HEK293 (cell line): ENCODE measurements at regions not wholly inside any gene's neighbourhood (a gene's known extent, or its start where the extent isn't known, plus 50 kb on each side); places are given as distances from the start of the nearest gene placed in this dataset.
A peak's percentile ranks its signal among the peaks of the same experiment; 100 is the strongest.

Source experiments
- CTCF ChIA-PET: fragments of 350-600 bp; formaldehyde crosslinking; extraction: SDS; loops from one replicate; lab custom pipeline; 2021; ENCODE audit warnings: antibody characterized with exemption; lab: Yijun Ruan, JAX
- POLR2A ChIA-PET: fragments of 300-600 bp; formaldehyde crosslinking; extraction: SDS; loops from one replicate; lab custom pipeline; 2020; ENCODE audit warnings: antibody characterized with exemption, inconsistent platforms; lab: Yijun Ruan, JAX
- H3K27ac ChIP-seq: fragments of 200-500 bp; sonication (Bioruptor generic); 2 replicates; pipeline ENCODE4 v1.5.1; 2014; ENCODE audit warnings: low read depth, low read length, control low read depth, inconsistent platforms; ENCODE audit errors: extremely low read depth
- H3K36me3 ChIP-seq, 2 experiments: fragments of 200-500 bp in 1 of 2; sonication (Bioruptor generic) in 1 of 2; 1 replicate in 1 of 2; 2 replicates in 1 of 2; pipeline ENCODE4 v1.5.1; 2014 to 2017; ENCODE audit warnings: inconsistent platforms in 2 of 2, low read length in 2 of 2; ENCODE audit not compliant: control insufficient read depth in 2 of 2, insufficient read depth in 1 of 2
- H3K4me1 ChIP-seq: fragments of 200-500 bp; sonication (Bioruptor generic); 2 replicates; pipeline ENCODE4 v1.5.1; 2014; ENCODE audit warnings: mild to moderate bottlenecking, low read length, inconsistent platforms; ENCODE audit not compliant: control insufficient read depth, insufficient read depth
- H3K4me3 ChIP-seq: 2 replicates; pipeline ENCODE4 v1.5.1; 2011; ENCODE audit warnings: low read depth, mild to moderate bottlenecking, control low read depth, low read length, moderate library complexity
- H3K9me3 ChIP-seq: fragments of 200-500 bp; sonication (Bioruptor generic); 2 replicates; pipeline ENCODE4 v1.5.1; 2014; ENCODE audit warnings: low read depth, low read length, inconsistent platforms; ENCODE audit not compliant: control insufficient read depth, insufficient read depth
- ATF2 ChIP-seq: fragments of 450-650 bp; formaldehyde crosslinking; IDR thresholded peaks from 2 replicates; pipeline ENCODE4 v1.5.1; 2016; ENCODE audit warnings: missing biosample characterization, missing genetic modification characterization, low read depth
- CTCF ChIP-seq: fragments of 450-650 bp; formaldehyde crosslinking; IDR thresholded peaks from 2 replicates; pipeline ENCODE4 v1.5.1; 2016; ENCODE audit warnings: missing biosample characterization, missing genetic modification characterization
- EGR2 ChIP-seq: fragments of 450-650 bp; formaldehyde crosslinking; IDR thresholded peaks from 2 replicates; pipeline ENCODE4 v1.5.1; 2016; ENCODE audit warnings: low read depth, missing biosample characterization, missing genetic modification characterization
- HIC1 ChIP-seq: fragments of 450-650 bp; formaldehyde crosslinking; IDR thresholded peaks from 2 replicates; pipeline ENCODE4 v1.5.1; 2016; ENCODE audit warnings: missing biosample characterization, missing genetic modification characterization
- MZF1 ChIP-seq: fragments of 450-650 bp; formaldehyde crosslinking; IDR thresholded peaks from 2 replicates; pipeline ENCODE4 v1.5.1; 2017; ENCODE audit warnings: missing biosample characterization, missing genetic modification characterization, borderline replicate concordance
- ZBTB44 ChIP-seq: fragments of 450-650 bp; IDR thresholded peaks from 2 replicates; pipeline ENCODE4 v1.5.1; 2018; ENCODE audit warnings: missing biosample characterization, mild to moderate bottlenecking, missing genetic modification characterization
- ZBTB6 ChIP-seq: fragments of 450-650 bp; formaldehyde crosslinking; IDR thresholded peaks from 2 replicates; pipeline ENCODE4 v1.5.1; 2017; ENCODE audit warnings: missing biosample characterization, missing genetic modification characterization
- ZNF391 ChIP-seq: fragments of 450-650 bp; formaldehyde crosslinking; IDR thresholded peaks from 2 replicates; pipeline ENCODE4 v1.5.1; 2016; ENCODE audit warnings: low read depth, missing biosample characterization, missing genetic modification characterization, borderline replicate concordance
- ZNF394 ChIP-seq: fragments of 450-650 bp; formaldehyde crosslinking; IDR thresholded peaks from 2 replicates; pipeline ENCODE4 v1.5.1; 2016; ENCODE audit warnings: missing biosample characterization, missing genetic modification characterization, mild to moderate bottlenecking, moderate library complexity, borderline replicate concordance
- ZNF416 ChIP-seq: fragments of 450-650 bp; formaldehyde crosslinking; IDR thresholded peaks from 2 replicates; pipeline ENCODE4 v1.5.1; 2016; ENCODE audit warnings: missing biosample characterization, missing genetic modification characterization
- ZNF488 ChIP-seq: fragments of 450-650 bp; formaldehyde crosslinking; IDR thresholded peaks from 2 replicates; pipeline ENCODE4 v1.5.1; 2016; ENCODE audit warnings: missing biosample characterization, missing genetic modification characterization
- ZNF654 ChIP-seq: fragments of 450-650 bp; formaldehyde crosslinking; IDR thresholded peaks from 2 replicates; pipeline ENCODE4 v1.5.1; 2016; ENCODE audit warnings: low read depth, missing biosample characterization, missing genetic modification characterization
- ZNF677 ChIP-seq: fragments of 450-650 bp; IDR thresholded peaks from 2 replicates; pipeline ENCODE4 v1.5.0; 2018; ENCODE audit warnings: missing biosample characterization, mild to moderate bottlenecking, missing genetic modification characterization, moderate library complexity
- ZNF701 ChIP-seq: fragments of 450-650 bp; formaldehyde crosslinking; IDR thresholded peaks from 2 replicates; pipeline ENCODE4 v1.5.1; 2016; ENCODE audit warnings: missing biosample characterization, missing genetic modification characterization
- ZNF704 ChIP-seq: fragments of 450-650 bp; formaldehyde crosslinking; IDR thresholded peaks from 2 replicates; pipeline ENCODE4 v1.5.1; 2016; ENCODE audit warnings: missing biosample characterization, missing genetic modification characterization
- ZSCAN23 ChIP-seq: fragments of 450-650 bp; formaldehyde crosslinking; IDR thresholded peaks from 2 replicates; pipeline ENCODE4 v1.5.1; 2016; ENCODE audit warnings: missing biosample characterization, missing genetic modification characterization
- ZSCAN4 ChIP-seq: fragments of 450-650 bp; formaldehyde crosslinking; IDR thresholded peaks from 2 replicates; pipeline ENCODE4 v1.5.1; 2017; ENCODE audit warnings: missing biosample characterization, missing genetic modification characterization
- ZSCAN5A ChIP-seq: fragments of 450-650 bp; formaldehyde crosslinking; IDR thresholded peaks from 2 replicates; pipeline ENCODE4 v1.5.1; 2016; ENCODE audit warnings: missing biosample characterization, missing genetic modification characterization

- no peak for TF ChIP-seq ZSCAN5A (tag by site-specific recombination)
- TF ChIP-seq ATF2 = no peak
- no peak for TF ChIP-seq ZSCAN23
- TF ChIP-seq ZNF701 (tag by site-specific recombination) = no peak
- no peak for TF ChIP-seq ZNF416 (tag by site-specific recombination)
- no peak for TF ChIP-seq ZNF677 (tag by site-specific recombination)
- no peak for TF ChIP-seq ZNF704 (tag by site-specific recombination)
- TF ChIP-seq EGR2 = no peak
- no peak for TF ChIP-seq ZNF488 (tag by site-specific recombination)
- TF ChIP-seq CTCF (tag by site-specific recombination) = no peak
- no peak for TF ChIP-seq ZSCAN4 (tag by site-specific recombination)
Measured at GRCh38 chr12:130011611-130012385, 108.0 kb upstream of the TMEM132D start (continued).

- no peaks in the 10 kb centered on the region for H3K9me3 ChIP-seq
- H3K4me3 ChIP-seq = no peak overlapping the region
- CTCF ChIA-PET = interaction anchor here (0.7 to 1.7 kb wide), 15 partner anchors 11 to 1754 kb away, joined by 3 to 20 read pairs (median 4); no protein-coding TSS in a partner anchor
- peak; percentile 60 for TF ChIP-seq ZNF654 (tag by site-specific recombination)
- no peak for TF ChIP-seq ZBTB44 (tag by site-specific recombination)
- TF ChIP-seq ZNF391 (tag by site-specific recombination) = no peak
- TF ChIP-seq HIC1 (tag by site-specific recombination) = no peak
- TF ChIP-seq ZBTB6 (tag by site-specific recombination) = no peak
- no peak for TF ChIP-seq MZF1
- no peak for TF ChIP-seq ZNF394
Measured at GRCh38 chr12:130013771-130014484, 110.1 kb upstream of the TMEM132D start.

More at GRCh38 chr12:130013771-130014484, 110.1 kb upstream of the TMEM132D start:
- Histone ChIP-seq H3K27ac (no peak overlapping the region), H3K4me1 (no peaks in the 10 kb centered on the region), H3K36me3 (no peaks in the 10 kb centered on the region)
- POLR2A ChIA-PET = no interaction called here
